ENCODE measurements at regions not wholly inside any gene's neighbourhood (a gene's known extent, or its start where the extent isn't known, plus 50 kb on each side); places are given as distances from the start of the nearest gene placed in this dataset.

- TF ChIP-seq POLR2AphosphoS5 (IDR thresholded peaks at IDR 0.05; ENCODE audit: insufficient read depth, low read depth, low read length) (no peak), CTCF (IDR thresholded peaks at IDR 0.05; ENCODE audit: extremely low read depth in 1 of 2, insufficient read depth in 1 of 2, low read depth in 1 of 2, low read length in 2 of 2) (no peak), FOS (IDR thresholded peaks at IDR 0.05; ENCODE audit: borderline replicate concordance, insufficient read depth, low read length) (no peak), POLR2A (IDR thresholded peaks at IDR 0.05; ENCODE audit: low read depth, low read length) (no peak), EZH2 (IDR thresholded peaks at IDR 0.05; ENCODE audit: borderline replicate concordance, low read depth, low read length, severe bottlenecking) (no peak), GATA2 (IDR thresholded peaks at IDR 0.05; ENCODE audit: insufficient read depth, insufficient read length, low read depth, low read length) (no peak), MAX (IDR thresholded peaks at IDR 0.05; ENCODE audit: insufficient read depth, insufficient read length) (no peak)
Measured at GRCh38 chr13:22193070-22193469, 522.2 kb downstream of the FGF9 start.

Data from endothelial cell of umbilical vein (primary cell).